Chondrocyte (in vitro differentiated cells): ENCODE measurements at regions not wholly inside any gene's neighbourhood (a gene's known extent, or its start where the extent isn't known, plus 50 kb on each side); places are given as distances from the start of the nearest gene placed in this dataset.

Experiments used
- DNase-seq: peaks from one replicate; pipeline ENCODE4 v3.0.0; 2021; ENCODE audit warnings: mixed read lengths, low spot score
- H3K27ac Mint-ChIP-seq: one replicate; pipeline ENCODE4 v1.8.0; 2021; ENCODE audit warnings: mild to moderate bottlenecking, moderate library complexity, mixed read lengths; ENCODE audit not compliant: unreplicated experiment
- H3K27me3 Mint-ChIP-seq: 2 replicates; pipeline ENCODE4 v1.8.0; 2021; ENCODE audit warnings: low read depth, mixed read lengths
- H3K36me3 Mint-ChIP-seq: 2 replicates; pipeline ENCODE4 v1.8.0; 2021; ENCODE audit warnings: low read depth, mixed read lengths
- H3K4me1 Mint-ChIP-seq: 2 replicates; pipeline ENCODE4 v1.8.0; 2021; ENCODE audit warnings: low read depth, mild to moderate bottlenecking, mixed read lengths
- H3K4me3 Mint-ChIP-seq: one replicate; pipeline ENCODE4 v1.8.0; 2021; ENCODE audit warnings: mild to moderate bottlenecking, moderate library complexity, mixed read lengths; ENCODE audit not compliant: unreplicated experiment
- H3K9me3 Mint-ChIP-seq: 2 replicates; pipeline ENCODE4 v1.8.0; 2021; ENCODE audit warnings: low read depth, mixed read lengths
- TF ChIP-seq, protein P1 (sequence below): fragments of 200-600 bp; sonication (generic); IDR thresholded peaks from 2 replicates; pipeline ENCODE4 v1.5.0; 2021; ENCODE audit warnings: antibody characterized with exemption, mild to moderate bottlenecking, moderate library complexity

DNA sequence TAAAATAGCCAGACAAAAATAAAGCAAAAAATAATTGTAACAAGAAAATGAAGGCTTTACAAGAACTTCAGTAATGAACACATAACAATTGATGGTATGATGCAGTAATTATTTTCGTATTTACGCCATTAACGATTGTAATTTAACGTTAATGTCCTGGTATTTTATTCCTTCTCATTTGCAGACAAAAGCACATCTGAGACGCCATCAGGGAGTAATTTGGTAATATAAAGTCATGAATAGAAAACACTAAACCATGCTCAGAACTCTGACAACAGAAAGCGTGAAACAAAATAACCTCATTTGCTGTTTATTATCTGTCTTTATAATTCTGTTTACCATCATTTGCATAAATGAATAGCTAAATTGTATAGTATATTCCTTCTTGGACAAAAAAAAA is 336.6 kb upstream of the THRB start:
- Mint-ChIP-seq H3K27me3 (peaks cover 23% of the 10 kb centered on the region), H3K4me1 (peaks cover 10% of the 10 kb centered on the region), H3K9me3 (no peaks in the 10 kb centered on the region)

DNA sequence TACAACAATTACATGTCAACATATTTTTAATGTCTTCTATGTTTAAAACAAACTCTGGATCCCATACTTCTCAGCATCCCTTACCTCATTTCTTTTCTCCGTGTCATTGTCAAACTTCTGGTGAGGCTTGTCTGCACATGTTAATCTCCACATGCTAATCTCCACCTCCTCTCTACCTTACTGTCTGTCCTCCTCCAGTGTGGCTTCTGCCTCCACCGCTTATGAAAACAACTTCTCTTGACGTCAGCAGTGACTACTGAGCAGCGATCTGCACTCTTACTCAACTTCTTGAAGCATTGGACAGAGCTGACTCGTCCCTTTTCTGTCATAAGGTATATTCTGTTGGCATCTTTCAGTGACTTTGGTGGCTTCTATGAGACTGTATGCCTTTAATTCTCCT is 338.2 kb upstream of the THRB start:
- Mint-ChIP-seq H3K9me3 (no peaks in the 10 kb centered on the region), H3K27ac (no peak overlapping the region), H3K4me3 (no peak overlapping the region), H3K4me1 (peaks cover 10% of the 10 kb centered on the region), H3K27me3 (peaks cover 12% of the 10 kb centered on the region), H3K36me3 (no peaks in the 10 kb centered on the region)
- DNase-seq, result no peak
- TF ChIP-seq, protein P1, sequence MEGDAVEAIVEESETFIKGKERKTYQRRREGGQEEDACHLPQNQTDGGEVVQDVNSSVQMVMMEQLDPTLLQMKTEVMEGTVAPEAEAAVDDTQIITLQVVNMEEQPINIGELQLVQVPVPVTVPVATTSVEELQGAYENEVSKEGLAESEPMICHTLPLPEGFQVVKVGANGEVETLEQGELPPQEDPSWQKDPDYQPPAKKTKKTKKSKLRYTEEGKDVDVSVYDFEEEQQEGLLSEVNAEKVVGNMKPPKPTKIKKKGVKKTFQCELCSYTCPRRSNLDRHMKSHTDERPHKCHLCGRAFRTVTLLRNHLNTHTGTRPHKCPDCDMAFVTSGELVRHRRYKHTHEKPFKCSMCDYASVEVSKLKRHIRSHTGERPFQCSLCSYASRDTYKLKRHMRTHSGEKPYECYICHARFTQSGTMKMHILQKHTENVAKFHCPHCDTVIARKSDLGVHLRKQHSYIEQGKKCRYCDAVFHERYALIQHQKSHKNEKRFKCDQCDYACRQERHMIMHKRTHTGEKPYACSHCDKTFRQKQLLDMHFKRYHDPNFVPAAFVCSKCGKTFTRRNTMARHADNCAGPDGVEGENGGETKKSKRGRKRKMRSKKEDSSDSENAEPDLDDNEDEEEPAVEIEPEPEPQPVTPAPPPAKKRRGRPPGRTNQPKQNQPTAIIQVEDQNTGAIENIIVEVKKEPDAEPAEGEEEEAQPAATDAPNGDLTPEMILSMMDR, result no peak

More for the DNA sequence above, 336.6 kb upstream of the THRB start:
- H3K36me3 Mint-ChIP-seq, result no peaks in the 10 kb centered on the region
- H3K4me3 Mint-ChIP-seq, result no peak overlapping the region
- H3K27ac Mint-ChIP-seq, result no peak overlapping the region
- DNase-seq, result no peak
- TF ChIP-seq, protein P1, result no peak

DNA sequence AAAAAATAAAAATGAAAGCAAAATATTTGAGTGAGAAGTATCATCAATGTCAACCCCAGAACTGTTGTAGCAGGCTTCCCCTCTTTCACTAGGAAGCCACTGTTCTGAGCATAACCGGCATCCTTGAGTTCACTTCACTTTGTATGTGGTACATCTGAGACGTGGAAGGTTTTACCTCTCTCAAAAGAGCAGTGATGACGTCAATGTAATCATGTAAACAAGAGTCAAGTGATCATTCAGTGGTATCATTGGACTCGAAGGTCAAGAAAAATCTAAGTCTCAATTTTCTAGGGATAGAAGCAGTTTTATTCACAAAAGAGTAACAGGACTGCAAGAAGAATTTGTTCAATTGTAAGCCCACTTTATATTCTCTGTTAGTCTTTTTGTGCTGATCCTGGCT is 339.8 kb upstream of the THRB start:
- Mint-ChIP-seq H3K27ac (no peak overlapping the region), H3K36me3 (no peaks in the 10 kb centered on the region)

DNA sequence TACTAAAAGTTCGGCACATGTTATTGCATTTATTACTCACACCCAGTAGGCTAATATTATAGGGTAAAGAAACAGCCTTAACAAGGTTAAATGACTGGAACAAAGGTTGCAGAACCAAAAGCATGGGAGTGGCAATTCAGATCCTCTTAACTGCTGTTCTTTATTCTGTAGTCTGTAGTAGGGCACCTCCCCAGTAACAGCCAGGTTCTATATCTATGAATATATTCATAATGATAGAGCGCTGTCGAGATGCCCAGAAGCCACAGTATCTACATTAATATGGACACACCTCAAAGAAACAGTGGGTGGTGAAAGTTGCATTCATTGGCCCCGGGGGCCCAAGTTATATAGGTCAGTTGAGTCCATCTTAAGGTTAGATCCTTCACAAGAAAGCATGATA is 340.9 kb upstream of the THRB start:
- no peak overlapping the region for H3K4me3 Mint-ChIP-seq
- no peaks in the 10 kb centered on the region for H3K9me3 Mint-ChIP-seq
- H3K4me1 Mint-ChIP-seq, result peaks cover 4% of the 10 kb centered on the region
- H3K27ac Mint-ChIP-seq, result no peak overlapping the region
- no peaks in the 10 kb centered on the region for H3K36me3 Mint-ChIP-seq
- H3K27me3 Mint-ChIP-seq, result peaks cover 1% of the 10 kb centered on the region
- TF ChIP-seq, protein P1, result no peak
- no peak for DNase-seq

More for the DNA sequence above, 339.8 kb upstream of the THRB start:
- TF ChIP-seq, protein P1, result no peak
- H3K9me3 Mint-ChIP-seq, result no peaks in the 10 kb centered on the region
- no peak overlapping the region for H3K4me3 Mint-ChIP-seq
- H3K4me1 Mint-ChIP-seq, result peaks cover 13% of the 10 kb centered on the region
- peaks cover 9% of the 10 kb centered on the region for H3K27me3 Mint-ChIP-seq
- DNase-seq, result no peak

DNA sequence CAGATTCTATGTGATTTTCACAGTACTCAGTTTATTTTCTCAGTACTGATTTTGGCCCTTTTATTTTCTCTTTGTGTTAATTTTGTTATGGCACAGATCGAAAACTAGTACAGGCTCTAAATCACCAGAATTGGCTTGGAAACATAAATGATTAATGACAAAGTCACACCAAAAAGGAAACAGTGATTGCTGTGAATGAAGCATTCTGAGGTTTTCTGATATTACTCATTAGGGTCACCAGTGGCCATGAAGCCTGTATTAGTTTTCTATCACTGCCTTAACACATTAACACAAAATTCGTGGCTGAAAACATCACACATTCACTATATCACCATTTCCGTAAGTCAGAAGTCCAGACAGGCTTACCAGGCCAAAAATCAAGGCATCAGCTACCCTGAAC is 343.0 kb upstream of the THRB start:
- no peak overlapping the region for H3K27ac Mint-ChIP-seq
- H3K36me3 Mint-ChIP-seq, result no peaks in the 10 kb centered on the region
- H3K4me3 Mint-ChIP-seq, result no peak overlapping the region
- peaks cover 3% of the 10 kb centered on the region for H3K4me1 Mint-ChIP-seq
- TF ChIP-seq, protein P1, result no peak
- peaks cover 1% of the 10 kb centered on the region for H3K27me3 Mint-ChIP-seq
- no peak for DNase-seq
- no peaks in the 10 kb centered on the region for H3K9me3 Mint-ChIP-seq
